Upper lobe of left lung (tissue), 4 donors: ENCODE measurements at regions not wholly inside any gene's neighbourhood (a gene's known extent, or its start where the extent isn't known, plus 50 kb on each side); places are given as distances from the start of the nearest gene placed in this dataset.

Source experiments
- EP300 ChIP-seq, 4 donors: sonication (generic); formaldehyde crosslinking; IDR thresholded peaks; one replicate each; pipeline ENCODE4 v1.5.1; 2017; ENCODE audit warnings: antibody characterized with exemption in 4 of 4, control low read depth in 2 of 4
- POLR2AphosphoS5 ChIP-seq, 2 donors: sonication (generic); formaldehyde crosslinking; IDR thresholded peaks; one replicate each; pipeline ENCODE4 v1.5.1; 2017; ENCODE audit warnings: antibody characterized with exemption in 2 of 2
- TF ChIP-seq, protein P1 (sequence below), 6 experiments: fragments of 450-650 bp in 4 of 6; fragments of 200-600 bp in 2 of 6; sonication (generic) in 2 of 6; IDR thresholded peaks; one replicate each; pipeline ENCODE4 v1.5.1; 2016 to 2019; ENCODE audit warnings: antibody characterized with exemption in 6 of 6

DNA sequence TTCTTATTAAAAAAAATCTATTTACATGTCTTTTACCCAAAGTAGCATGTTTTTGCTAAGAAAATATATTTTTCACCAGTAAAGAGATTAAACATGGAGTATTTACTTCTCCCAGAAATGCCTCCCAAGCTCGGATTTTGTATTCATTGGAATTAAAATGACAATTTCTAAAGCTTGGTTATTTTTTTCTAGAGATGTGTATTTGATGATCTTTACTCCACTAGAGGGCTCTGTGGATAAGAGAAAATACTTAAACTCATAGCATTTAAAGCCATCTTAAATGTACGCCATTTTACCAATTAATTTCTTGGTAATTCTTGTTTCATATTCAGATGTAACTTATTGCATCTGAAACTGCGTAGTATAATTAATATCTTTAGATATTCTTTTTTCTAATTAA, 461.4 kb downstream of the GALR1 start:
- TF ChIP-seq, protein P1, sequence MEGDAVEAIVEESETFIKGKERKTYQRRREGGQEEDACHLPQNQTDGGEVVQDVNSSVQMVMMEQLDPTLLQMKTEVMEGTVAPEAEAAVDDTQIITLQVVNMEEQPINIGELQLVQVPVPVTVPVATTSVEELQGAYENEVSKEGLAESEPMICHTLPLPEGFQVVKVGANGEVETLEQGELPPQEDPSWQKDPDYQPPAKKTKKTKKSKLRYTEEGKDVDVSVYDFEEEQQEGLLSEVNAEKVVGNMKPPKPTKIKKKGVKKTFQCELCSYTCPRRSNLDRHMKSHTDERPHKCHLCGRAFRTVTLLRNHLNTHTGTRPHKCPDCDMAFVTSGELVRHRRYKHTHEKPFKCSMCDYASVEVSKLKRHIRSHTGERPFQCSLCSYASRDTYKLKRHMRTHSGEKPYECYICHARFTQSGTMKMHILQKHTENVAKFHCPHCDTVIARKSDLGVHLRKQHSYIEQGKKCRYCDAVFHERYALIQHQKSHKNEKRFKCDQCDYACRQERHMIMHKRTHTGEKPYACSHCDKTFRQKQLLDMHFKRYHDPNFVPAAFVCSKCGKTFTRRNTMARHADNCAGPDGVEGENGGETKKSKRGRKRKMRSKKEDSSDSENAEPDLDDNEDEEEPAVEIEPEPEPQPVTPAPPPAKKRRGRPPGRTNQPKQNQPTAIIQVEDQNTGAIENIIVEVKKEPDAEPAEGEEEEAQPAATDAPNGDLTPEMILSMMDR (IDR thresholded peaks at IDR 0.05): no peak
- TF ChIP-seq EP300 (IDR thresholded peaks at IDR 0.05) (no peak), POLR2AphosphoS5 (IDR thresholded peaks at IDR 0.05) (no peak)
